Prostate gland (tissue), 2 donors: ENCODE measurements at regions not wholly inside any gene's neighbourhood (a gene's known extent, or its start where the extent isn't known, plus 50 kb on each side); places are given as distances from the start of the nearest gene placed in this dataset.

Experiments
- CTCF ChIP-seq, 4 experiments: fragments of 200-600 bp in 2 of 4; fragments of 450-650 bp in 2 of 4; sonication (generic) in 2 of 4; IDR thresholded peaks; 1 replicate in 3 of 4; 2 replicates in 1 of 4; pipeline ENCODE4 v1.5.1; 2016 to 2019; ENCODE audit warnings: antibody characterized with exemption in 4 of 4, mild to moderate bottlenecking in 2 of 4, moderate library complexity in 2 of 4
- POLR2A ChIP-seq: fragments of 450-650 bp; IDR thresholded peaks from one replicate; pipeline ENCODE4 v1.6.1; 2016; ENCODE audit warnings: antibody characterized with exemption, mild to moderate bottlenecking
- POLR2AphosphoS5 ChIP-seq: sonication (generic); formaldehyde crosslinking; IDR thresholded peaks from one replicate; pipeline ENCODE4 v1.6.1; 2017; ENCODE audit warnings: antibody characterized with exemption

DNA sequence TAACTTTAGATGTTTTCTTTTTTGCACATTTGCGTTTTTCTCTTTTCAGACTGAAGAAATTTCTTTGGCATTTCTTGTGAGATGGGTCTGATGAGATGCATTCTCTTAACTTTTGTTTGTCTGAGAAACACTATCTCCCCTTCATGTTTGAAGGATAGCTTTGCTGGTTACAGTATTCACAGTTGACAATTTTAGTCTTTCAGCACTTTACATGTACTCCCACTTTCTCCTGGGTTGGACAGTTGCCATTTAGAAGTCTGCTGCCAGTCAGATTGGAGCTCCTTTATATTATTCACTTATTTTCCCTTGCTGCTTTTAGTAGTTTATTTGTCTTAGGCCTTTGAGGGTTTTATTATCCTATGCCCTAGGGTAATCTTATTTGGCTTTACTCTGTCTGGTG is 67.3 kb upstream of the VOPP1 start:
- TF ChIP-seq CTCF (IDR thresholded peaks at IDR 0.05) (no peak), POLR2A (no peak), POLR2AphosphoS5 (no peak)
